Heart right ventricle (tissue), 16 donors: ENCODE measurements at regions not wholly inside any gene's neighbourhood (a gene's known extent, or its start where the extent isn't known, plus 50 kb on each side); places are given as distances from the start of the nearest gene placed in this dataset.

Source experiments
- ATAC-seq, 8 donors: fragments of 200-7000 bp; cut with Tn5 transposase; one replicate each; pipeline ENCODE4 v1.9.1; 2020; ENCODE audit warnings: mild to moderate bottlenecking in 8 of 8, moderate library complexity in 8 of 8, moderate number of reproducible peaks in 1 of 8
- DNase-seq, 2 donors: peaks; one replicate each; pipeline ENCODE4 v3.0.0-alpha.2; 2020
- H3K27ac ChIP-seq, 10 donors: fragments of 200-600 bp; sonication (generic) in 2 of 10; one replicate each; pipeline versions ENCODE4 v1.5.0 to v1.8.0; 2020 to 2022; ENCODE audit warnings: mild to moderate bottlenecking in 3 of 10
- H3K27me3 ChIP-seq, 7 donors: fragments of 200-600 bp; one replicate each; pipeline ENCODE4 v1.8.0; 2021 to 2022; ENCODE audit warnings: mild to moderate bottlenecking in 2 of 7
- H3K36me3 ChIP-seq, 9 donors: fragments of 200-600 bp; sonication (generic) in 1 of 9; one replicate each; pipeline versions ENCODE4 v1.5.0 to v1.8.0; 2020 to 2022; ENCODE audit warnings: mild to moderate bottlenecking in 2 of 9
- H3K4me1 ChIP-seq, 9 donors: fragments of 200-600 bp; sonication (generic) in 1 of 9; one replicate each; pipeline versions ENCODE4 v1.5.0 to v1.8.0; 2020 to 2022; ENCODE audit warnings: mild to moderate bottlenecking in 4 of 9
- H3K4me3 ChIP-seq, 10 donors: fragments of 200-600 bp; sonication (generic) in 2 of 10; one replicate each; pipeline versions ENCODE4 v1.5.0 to v1.8.0; 2020 to 2022; ENCODE audit warnings: mild to moderate bottlenecking in 7 of 10, moderate library complexity in 2 of 10
- H3K9me3 ChIP-seq, 11 donors: fragments of 200-600 bp in 10 of 11; sonication (generic) in 2 of 11; one replicate each; pipeline versions ENCODE4 v1.5.0 to v1.8.0; 2013 to 2022; ENCODE audit warnings: mild to moderate bottlenecking in 2 of 11, control low read depth in 1 of 11, moderate library complexity in 1 of 11
- CTCF ChIP-seq, 9 donors: fragments of 200-600 bp; sonication (generic) in 2 of 9; IDR thresholded peaks; one replicate each; pipeline versions ENCODE4 v1.5.0 to v1.8.0; 2021 to 2022; ENCODE audit warnings: antibody characterized with exemption in 9 of 9, mild to moderate bottlenecking in 5 of 9, moderate library complexity in 1 of 9
- WGBS, 2 donors: extraction: QIAGEN DNeasy Blood & Tissue Kit; methylation state at CpG; one replicate each; pipeline ENCODE4 v1.1.7; 2013; ENCODE audit warnings: inconsistent platforms in 1 of 2; 5-methylcytosine and 5-hydroxymethylcytosine counted together
- intact Hi-C, 10 donors: fragments of 100-400 bp; cut with DNase I; formaldehyde crosslinking; loops; one replicate each; pipeline versions ENCODE4 v1.11.1 to v1.14.2; 2022
- donor health status: Arrhythmogenic right ventricular cardiomyopathy.
- donor health status: ischemic (EF 13 %, LVEDD 7.1; RV severe dilation, severe dysfunction).
- donor health status: healthy with polysubstance abuse.
- donor health status: DM: no; HTN: yes; CAD: no.
- donor health status: DM: no; HTN: no; CAD: no.
- donor health status: ischemic (EF 25% LVEDD 6.9; RV normal size, moderate dysfunction).
- donor health status: ischemic (EF 25% LVEDD 5.7; RV mildly dilated, moderate dysfunction).
- donor health status: healthy.
- donor health status: DM: yes; HTN: yes; CAD: no.
- donor health status: Ischemic cardiomyopathy.
- donor health status: ischemic (EF 35%, LVEDD 5.7; RV mildly dilated, moderate dysfunction).
- donor health status: nonischemic (EF 11% LVEDD 7.7; RV severe dilation, severe dysfunction).
- donor health status: DM: yes; HTN: yes; CAD: no.
- donor health status: PGD.
- donor health status: ischemic (EF 29% LVEDD 5.4; RV normal size, mild dysfunction).
- donor health status: nonischemic (EF 23%, LVEDD 6.1; RV moderate dilation, normal function).

DNA sequence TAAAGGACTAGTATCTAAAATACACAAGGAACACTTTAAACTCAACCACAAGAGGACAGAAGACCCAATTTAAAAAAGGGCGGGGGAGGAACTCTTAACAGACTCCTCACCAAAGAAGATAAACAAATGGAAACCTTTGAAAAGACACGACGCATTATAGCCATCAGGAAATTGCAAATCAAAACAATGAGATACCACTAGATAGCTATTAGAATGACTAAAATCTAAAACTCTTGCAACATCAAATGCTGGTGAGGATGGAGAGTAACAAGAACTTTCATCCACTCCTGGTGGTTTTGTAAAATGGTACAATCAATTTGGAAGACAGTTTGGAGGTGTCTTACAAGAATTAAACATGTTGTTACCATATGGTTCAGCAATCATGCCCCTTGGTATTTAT is 708.2 kb downstream of the BRINP3 start:
- H3K4me3 ChIP-seq: no peak overlapping the region
- no peaks in the 10 kb centered on the region for H3K36me3 ChIP-seq
- H3K9me3 ChIP-seq: peaks cover 0 to 4% (median 0%) of the 10 kb centered on the region in 11 donors
- no peak overlapping the region for H3K27ac ChIP-seq
- WGBS, 2 donors: 31 to 61% methylated on average over 3 of the region's 3 CpGs
- intact Hi-C loops: no loop called here
- DNase-seq (no peak), ATAC-seq (no peak)
- TF ChIP-seq CTCF (IDR thresholded peaks at IDR 0.05): no peak
- no peaks in the 10 kb centered on the region for H3K4me1 ChIP-seq
- H3K27me3 ChIP-seq: no peaks in the 10 kb centered on the region

- no peak for ATAC-seq
- H3K27ac ChIP-seq: no peak overlapping the region
- no peaks in the 10 kb centered on the region for H3K36me3 ChIP-seq
- H3K27me3 ChIP-seq: no peaks in the 10 kb centered on the region
- intact Hi-C loops: no loop called here
- DNase-seq: no peak
- 34 to 44% methylated on average over 2 of the region's 2 CpGs for WGBS, 2 donors
- H3K9me3 ChIP-seq: peaks cover 0 to 4% (median 0%) of the 10 kb centered on the region in 11 donors
- H3K4me3 ChIP-seq: no peak overlapping the region
- TF ChIP-seq CTCF (IDR thresholded peaks at IDR 0.05): no peak
- H3K4me1 ChIP-seq: no peaks in the 10 kb centered on the region
Measured at GRCh38 chr1:189774721-189775287, 702.9 kb downstream of the BRINP3 start.

DNA sequence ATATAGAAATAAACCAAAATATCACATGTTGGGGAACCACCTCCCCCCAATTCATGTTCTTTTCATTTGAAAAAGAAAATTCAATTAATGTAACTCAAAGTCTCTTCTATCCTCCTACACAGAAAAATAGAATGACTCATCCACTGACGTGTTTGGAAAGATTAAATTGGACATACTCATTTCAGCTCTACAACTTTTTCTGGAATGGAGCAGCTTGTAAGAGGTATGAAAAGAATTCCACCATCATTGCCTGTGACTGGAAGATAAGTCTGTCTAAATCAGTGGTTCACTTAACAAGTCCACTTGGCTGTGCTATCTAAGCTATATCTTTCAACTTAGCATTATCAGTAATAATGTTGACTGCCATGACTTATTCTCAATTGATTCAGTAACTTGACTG is 702.3 kb downstream of the BRINP3 start:
- intact Hi-C loops: no loop called here
- TF ChIP-seq CTCF (IDR thresholded peaks at IDR 0.05): no peak
- DNase-seq: no peak
- Histone ChIP-seq H3K27ac (no peak overlapping the region), H3K36me3 (no peaks in the 10 kb centered on the region), H3K9me3 (peaks cover 0 to 4% (median 0%) of the 10 kb centered on the region in 11 donors), H3K4me1 (no peaks in the 10 kb centered on the region), H3K4me3 (no peak overlapping the region), H3K27me3 (no peaks in the 10 kb centered on the region)
- 16 to 21% methylated on average over 1 of the region's 1 CpG for WGBS, 2 donors
- no peak for ATAC-seq

DNA sequence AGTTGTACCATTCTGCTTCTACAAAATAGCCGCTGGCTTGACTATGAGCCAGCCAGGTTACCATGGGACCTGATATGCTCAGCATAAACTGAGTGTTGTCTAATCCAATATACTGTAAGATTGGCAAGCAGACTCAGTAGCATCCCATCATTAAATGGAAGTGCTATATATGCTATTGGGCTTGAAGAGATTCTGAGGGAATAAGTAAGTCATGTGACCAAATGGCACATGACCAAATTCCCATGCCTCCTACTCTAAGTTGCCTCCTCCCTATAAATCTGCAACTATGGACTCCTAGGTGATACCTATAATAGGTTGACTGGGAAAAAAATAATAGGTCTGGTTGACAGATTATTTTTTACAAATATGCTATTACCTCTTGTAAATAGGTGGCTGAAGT is 698.6 kb downstream of the BRINP3 start:
- 92 to 100% methylated on average over 1 of the region's 1 CpG for WGBS, 2 donors
- H3K4me3 ChIP-seq: no peak overlapping the region
- ATAC-seq (no peak), DNase-seq (no peak)
- peaks cover 0 to 4% (median 0%) of the 10 kb centered on the region in 11 donors for H3K9me3 ChIP-seq
- no peak for TF ChIP-seq CTCF (IDR thresholded peaks at IDR 0.05)
- no peak overlapping the region for H3K27ac ChIP-seq
- H3K27me3 ChIP-seq: no peaks in the 10 kb centered on the region
- intact Hi-C loops: no loop called here
- no peaks in the 10 kb centered on the region for H3K4me1 ChIP-seq
- H3K36me3 ChIP-seq: no peaks in the 10 kb centered on the region
